Left hindlimb (tissue), 1 donor: ENCODE measurements at regions not wholly inside any gene's neighbourhood (a gene's known extent, or its start where the extent isn't known, plus 50 kb on each side); places are given as distances from the start of the nearest gene placed in this dataset.
"Not testable (repeated sequence)": the region's sequence is repeated elsewhere in the genome, so short reads cannot be mapped to it uniquely, and the experiment has no call there.

Source experiments
- DNase-seq: peaks from one replicate; pipeline ENCODE4 v3.0.0-alpha.2; 2018

GRCh38 chr4:1559896-1560650 lies 124.0 kb downstream of the FAM53A start:
- no peak for DNase-seq

GRCh38 chr4:1558205-1558604 lies 125.9 kb downstream of the FAM53A start:
- no peak for DNase-seq

- no peak for DNase-seq
Observed at GRCh38 chr4:1557221-1557597, 126.9 kb downstream of the FAM53A start.

GRCh38 chr4:1556541-1557220 lies 127.4 kb downstream of the FAM53A start:
- DNase-seq: no peak

GRCh38 chr4:1554876-1555265 lies 129.2 kb downstream of the FAM53A start:
- DNase-seq: no peak

- DNase-seq: no peak
Observed at GRCh38 chr4:1554246-1554875, 129.8 kb downstream of the FAM53A start.

- no peak for DNase-seq
Observed at GRCh38 chr4:1553365-1553764, 130.7 kb downstream of the FAM53A start.

GRCh38 chr4:1552451-1552850 lies 131.7 kb downstream of the FAM53A start:
- no peak for DNase-seq

- no peak for DNase-seq
Observed at GRCh38 chr4:1551211-1551610, 132.9 kb downstream of the FAM53A start.

GRCh38 chr4:1550122-1551070 lies 133.7 kb downstream of the FAM53A start:
- DNase-seq: no peak

GRCh38 chr4:1549638-1550035 lies 134.5 kb downstream of the FAM53A start:
- DNase-seq: no peak

GRCh38 chr4:1548827-1549637 lies 135.1 kb downstream of the FAM53A start:
- DNase-seq: peak; percentile 62

GRCh38 chr4:1547856-1548826 lies 136.0 kb downstream of the FAM53A start:
- DNase-seq: peak; percentile 62

- DNase-seq: no peak
Observed at GRCh38 chr4:1547131-1547855, 136.8 kb downstream of the FAM53A start.

GRCh38 chr4:1544861-1545281 lies 138.6 kb upstream of the NKX1-1 start:
- DNase-seq: no peak

- not testable (repeated sequence) for DNase-seq
Observed at GRCh38 chr4:1544435-1544834, 138.2 kb upstream of the NKX1-1 start.

GRCh38 chr4:1543976-1544375 lies 137.7 kb upstream of the NKX1-1 start:
- no peak for DNase-seq

GRCh38 chr4:1543561-1543960 lies 137.3 kb upstream of the NKX1-1 start:
- no peak for DNase-seq

- no peak for DNase-seq
Observed at GRCh38 chr4:1542516-1543320, 136.5 kb upstream of the NKX1-1 start.
